Stimulated activated CD8-positive, alpha-beta memory T cell treated with anti-CD3 and anti-CD28 coated beads, Interleukin-15, amount 100 ng/mL, for 24 hours (primary cell): ENCODE measurements at regions not wholly inside any gene's neighbourhood (a gene's known extent, or its start where the extent isn't known, plus 50 kb on each side); places are given as distances from the start of the nearest gene placed in this dataset.
"Not testable (repeated sequence)": the region's sequence is repeated elsewhere in the genome, so short reads cannot be mapped to it uniquely, and the experiment has no call there.

Source experiments
- DNase-seq: peaks from one replicate; pipeline ENCODE4 v3.0.0-alpha.2; 2020; ENCODE audit warnings: low read depth

DNA sequence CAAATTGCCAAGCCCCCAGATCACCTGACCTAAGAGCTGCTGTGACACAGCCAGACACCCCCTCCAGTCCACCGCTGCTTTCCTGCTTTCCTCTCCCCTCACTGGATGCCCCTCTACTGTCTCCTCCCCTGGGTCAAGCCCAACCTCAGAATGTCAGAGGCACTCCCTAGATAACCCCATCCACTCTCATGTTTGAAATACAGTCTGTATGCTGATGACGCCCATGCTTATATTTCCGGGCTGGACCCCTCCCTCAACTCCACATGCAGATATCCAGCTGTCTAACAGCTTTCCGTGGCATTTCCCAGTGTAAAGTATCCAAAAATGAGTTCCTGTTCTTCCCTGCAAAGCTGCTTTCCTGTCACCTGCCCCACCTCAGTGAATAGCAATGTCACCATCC, 309.2 kb downstream of the ANAPC1 start:
- DNase-seq: not testable (repeated sequence)

- DNase-seq: not testable (repeated sequence)
These were observed 306.7 kb downstream of the ANAPC1 start for GRCh38 chr2:111577154-111577885.

DNA sequence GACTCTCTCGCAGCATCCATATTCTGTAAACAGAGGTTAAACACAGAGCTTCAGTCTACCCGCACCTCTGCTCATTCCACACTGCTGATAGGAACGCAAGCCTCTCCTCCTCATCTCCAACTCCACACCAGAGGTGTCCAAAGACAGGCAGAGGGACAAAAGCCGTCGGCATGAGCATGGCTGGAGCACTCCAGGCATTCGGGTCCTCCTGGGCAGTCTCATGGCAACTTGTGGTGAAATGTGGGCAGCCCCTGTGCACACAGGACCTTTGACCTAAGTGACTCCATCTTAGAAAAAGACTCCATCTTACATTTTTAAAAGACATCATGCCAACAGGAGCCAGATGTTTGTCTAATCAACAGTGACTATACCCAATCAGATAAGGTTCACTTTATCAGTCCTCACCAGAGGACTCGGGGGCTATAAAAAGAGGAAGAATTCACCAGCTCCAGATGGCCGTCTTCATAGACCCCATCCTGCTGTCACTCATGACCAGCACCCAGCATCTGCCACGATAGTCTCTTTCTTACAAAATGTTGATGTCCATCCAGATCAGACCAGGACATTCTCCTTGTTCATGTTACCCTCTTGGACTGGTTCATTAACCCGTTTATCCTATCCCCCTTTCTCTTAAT, 304.4 kb downstream of the ANAPC1 start:
- not testable (repeated sequence) for DNase-seq

DNA sequence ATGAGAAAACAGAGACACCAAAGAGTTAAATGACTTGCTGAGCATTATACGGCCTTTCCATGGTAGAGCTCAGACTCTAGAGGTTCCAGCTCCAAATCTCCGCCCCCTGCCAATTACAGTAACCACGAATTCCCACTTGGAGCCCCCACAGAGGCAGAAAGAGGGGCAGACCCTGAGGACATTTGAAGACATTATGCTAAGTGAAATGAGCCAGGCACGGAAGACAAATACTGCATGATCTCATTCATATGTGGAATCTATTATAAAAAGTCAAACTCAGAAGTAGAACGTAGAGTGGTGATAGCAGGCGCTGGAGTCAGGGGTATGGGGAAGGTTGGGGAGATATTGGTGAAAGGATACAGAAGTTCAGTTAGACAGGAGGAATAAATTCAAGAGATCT, 303.4 kb downstream of the ANAPC1 start:
- not testable (repeated sequence) for DNase-seq

GRCh38 chr2:111582090-111582489, 301.9 kb downstream of the ANAPC1 start:
- DNase-seq: not testable (repeated sequence)

DNA sequence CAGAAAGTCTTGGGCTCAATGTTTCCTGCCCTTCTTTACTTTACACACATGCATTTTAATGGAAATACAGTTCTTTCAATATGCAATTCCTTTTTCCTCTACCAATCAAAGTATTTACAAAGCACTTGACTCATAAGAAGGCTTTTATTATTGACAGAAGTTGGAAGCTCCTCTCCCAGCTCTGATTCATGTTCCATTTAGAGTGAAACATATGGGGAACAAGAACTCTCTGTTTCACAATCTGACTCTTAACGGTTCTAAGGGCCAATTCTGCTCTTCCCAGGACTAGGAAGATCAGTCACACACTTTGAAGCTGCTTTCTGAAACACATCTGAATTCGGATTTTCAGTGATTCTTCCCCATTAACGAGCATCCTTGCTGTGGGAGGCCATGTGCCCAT, 300.5 kb downstream of the ANAPC1 start:
- not testable (repeated sequence) for DNase-seq

GRCh38 chr2:111584540-111584939, 299.5 kb downstream of the ANAPC1 start:
- not testable (repeated sequence) for DNase-seq

- not testable (repeated sequence) for DNase-seq
These were observed 299.0 kb downstream of the ANAPC1 start for GRCh38 chr2:111584950-111585349.

- not testable (repeated sequence) for DNase-seq
These were observed 298.0 kb downstream of the ANAPC1 start for GRCh38 chr2:111586014-111586413.

- not testable (repeated sequence) for DNase-seq
These were observed 288.9 kb downstream of the ANAPC1 start for GRCh38 chr2:111595072-111595471.

GRCh38 chr2:111596808-111597705, 286.9 kb downstream of the ANAPC1 start:
- DNase-seq: not testable (repeated sequence)

DNA sequence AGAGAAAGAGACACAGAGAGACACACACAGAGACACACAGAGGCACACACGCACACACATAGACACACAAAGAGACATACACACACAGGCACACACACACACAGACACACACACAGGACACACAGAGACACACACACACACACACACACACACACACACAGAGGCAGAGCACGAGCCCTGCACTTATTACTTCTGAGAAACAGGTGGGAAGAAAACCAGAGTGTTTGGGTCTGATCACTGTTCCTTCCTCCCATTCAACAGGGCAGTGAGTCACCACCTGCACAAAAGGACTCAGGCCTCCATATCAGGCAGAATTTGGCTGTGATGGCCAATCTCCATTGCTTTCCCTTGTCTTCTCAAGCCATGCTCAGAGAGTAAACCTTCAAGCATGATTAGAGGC, 285.0 kb downstream of the ANAPC1 start:
- not testable (repeated sequence) for DNase-seq

- not testable (repeated sequence) for DNase-seq
These were observed 281.7 kb downstream of the ANAPC1 start for GRCh38 chr2:111602259-111602658.

- not testable (repeated sequence) for DNase-seq
These were observed 278.2 kb downstream of the ANAPC1 start for GRCh38 chr2:111605798-111606197.

DNA sequence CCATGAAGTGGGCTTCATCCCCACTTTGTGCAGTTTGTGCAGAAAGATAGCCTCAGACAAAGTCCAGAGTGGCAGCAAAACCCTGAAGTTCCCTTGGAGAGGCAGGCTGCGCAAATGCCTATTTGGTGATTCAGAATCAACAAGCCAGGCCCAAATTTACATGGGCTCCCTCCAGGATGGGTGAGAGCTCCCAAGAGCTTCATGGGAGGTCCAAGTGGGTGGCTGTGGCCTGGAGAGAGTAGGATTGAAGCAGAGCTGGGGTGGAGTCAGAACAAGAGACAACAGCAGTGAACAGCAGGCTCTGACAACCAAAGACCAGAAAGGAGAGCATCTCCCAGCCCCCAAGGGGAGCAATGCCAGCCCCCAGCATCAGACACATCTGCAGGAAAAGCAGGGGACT, 277.4 kb downstream of the ANAPC1 start:
- not testable (repeated sequence) for DNase-seq

DNA sequence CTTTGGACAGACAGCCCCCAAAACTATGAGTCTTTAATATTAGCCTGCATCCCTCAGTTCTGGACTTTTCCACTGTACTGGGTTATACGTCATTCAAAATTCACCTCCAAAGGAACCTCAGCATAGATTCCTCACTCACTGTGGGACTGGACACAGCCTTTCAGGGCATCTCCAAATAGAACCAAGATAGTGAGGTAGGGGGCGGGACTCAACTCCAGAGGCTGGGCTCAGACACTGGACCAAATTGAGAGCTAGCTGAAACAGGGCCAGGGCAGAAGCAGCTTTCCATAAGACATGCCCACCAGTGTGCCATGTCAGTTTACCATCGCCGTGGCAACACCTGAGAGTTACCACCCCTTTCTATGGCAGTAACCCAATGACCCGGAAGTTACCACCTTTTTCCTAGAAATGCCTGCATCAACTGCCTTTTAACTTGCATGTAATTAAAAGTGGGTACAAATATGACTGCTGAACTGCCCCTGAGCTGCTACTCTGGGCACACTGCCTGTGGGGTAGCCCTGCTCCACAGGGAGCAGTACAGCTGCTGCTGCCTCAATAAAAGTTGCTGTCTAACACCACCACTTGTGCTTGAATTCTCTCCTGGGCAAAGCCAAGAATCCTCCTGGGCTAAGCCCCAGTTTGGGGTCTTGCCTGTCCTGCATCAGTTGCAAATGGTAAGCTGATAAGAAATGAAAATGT, 274.7 kb downstream of the ANAPC1 start:
- not testable (repeated sequence) for DNase-seq

DNA sequence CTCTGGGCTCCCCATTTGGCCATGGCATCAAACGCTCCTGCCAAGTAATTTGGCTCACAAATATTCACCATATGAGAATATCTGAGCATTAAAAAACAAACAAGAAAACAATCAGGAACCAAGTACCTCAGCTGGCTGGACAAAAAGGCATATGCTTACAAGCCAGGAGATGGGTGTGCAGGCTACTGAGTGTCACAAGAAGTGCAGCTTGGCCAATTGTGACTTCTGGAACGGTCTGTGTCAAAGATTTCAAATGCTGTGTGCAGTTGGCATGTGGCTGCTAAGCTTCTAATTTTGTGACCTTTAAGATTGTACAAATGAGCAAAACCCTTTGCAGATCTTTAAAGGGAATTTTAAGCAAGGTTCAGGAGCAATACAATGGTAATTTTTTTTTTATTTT, 274.0 kb downstream of the ANAPC1 start:
- DNase-seq: not testable (repeated sequence)

- DNase-seq: no peak
These were observed 267.3 kb downstream of the ANAPC1 start for GRCh38 chr2:111616651-111617218.

- no peak for DNase-seq
These were observed 266.4 kb downstream of the ANAPC1 start for GRCh38 chr2:111617299-111618225.

GRCh38 chr2:111618226-111618977, 265.6 kb downstream of the ANAPC1 start:
- no peak for DNase-seq
